ENCODE measurements at regions not wholly inside any gene's neighbourhood (a gene's known extent, or its start where the extent isn't known, plus 50 kb on each side); places are given as distances from the start of the nearest gene placed in this dataset.

GRCh38 chr7:119712886-119713462 lies 560.0 kb upstream of the KCND2 start:
- ChIA-PET CTCF (no interaction called here), POLR2A (no interaction called here)
- no peaks in the 10 kb centered on the region for H3K27me3 ChIP-seq (replicated peaks in 1 of 4; ENCODE audit: control extremely low read depth in 1 of 4, control insufficient read depth in 3 of 4, insufficient read depth in 4 of 4, low read length in 3 of 4)
- H3K9ac ChIP-seq (ENCODE audit: low read length): no peak overlapping the region
- intact Hi-C loops (cut with micrococcal nuclease): no loop called here
- Mint-ChIP-seq H3K27me3 (no peaks in the 10 kb centered on the region), H3K4me3 (no peak overlapping the region), H3K4me1 (no peaks in the 10 kb centered on the region), H3K9me3 (ENCODE audit: insufficient read depth) (no peaks in the 10 kb centered on the region), H3K27ac (no peak overlapping the region)
- 80% methylated on average over 3 of the region's 4 CpGs for WGBS (ENCODE audit: insufficient coverage)
- no peak overlapping the region for H2AFZ ChIP-seq (ENCODE audit: insufficient read depth, low read depth, low read length, poor library complexity, severe bottlenecking)
- no peaks in the 10 kb centered on the region for H4K20me1 ChIP-seq (ENCODE audit: control insufficient read depth, insufficient read depth, low read length, poor library complexity, severe bottlenecking)
- DNase-seq: no peak
- H3K27ac ChIP-seq (ENCODE audit: low read length in 2 of 2): no peak overlapping the region
- TF ChIP-seq, protein P1, sequence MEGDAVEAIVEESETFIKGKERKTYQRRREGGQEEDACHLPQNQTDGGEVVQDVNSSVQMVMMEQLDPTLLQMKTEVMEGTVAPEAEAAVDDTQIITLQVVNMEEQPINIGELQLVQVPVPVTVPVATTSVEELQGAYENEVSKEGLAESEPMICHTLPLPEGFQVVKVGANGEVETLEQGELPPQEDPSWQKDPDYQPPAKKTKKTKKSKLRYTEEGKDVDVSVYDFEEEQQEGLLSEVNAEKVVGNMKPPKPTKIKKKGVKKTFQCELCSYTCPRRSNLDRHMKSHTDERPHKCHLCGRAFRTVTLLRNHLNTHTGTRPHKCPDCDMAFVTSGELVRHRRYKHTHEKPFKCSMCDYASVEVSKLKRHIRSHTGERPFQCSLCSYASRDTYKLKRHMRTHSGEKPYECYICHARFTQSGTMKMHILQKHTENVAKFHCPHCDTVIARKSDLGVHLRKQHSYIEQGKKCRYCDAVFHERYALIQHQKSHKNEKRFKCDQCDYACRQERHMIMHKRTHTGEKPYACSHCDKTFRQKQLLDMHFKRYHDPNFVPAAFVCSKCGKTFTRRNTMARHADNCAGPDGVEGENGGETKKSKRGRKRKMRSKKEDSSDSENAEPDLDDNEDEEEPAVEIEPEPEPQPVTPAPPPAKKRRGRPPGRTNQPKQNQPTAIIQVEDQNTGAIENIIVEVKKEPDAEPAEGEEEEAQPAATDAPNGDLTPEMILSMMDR (IDR thresholded peaks at IDR 0.05): no peak
- TF ChIP-seq EZH2 (IDR thresholded peaks at IDR 0.05; ENCODE audit: borderline replicate concordance, insufficient read depth, low read depth, low read length, poor library complexity, severe bottlenecking): no peak
- H3K79me2 ChIP-seq (ENCODE audit: control insufficient read depth, insufficient read depth, low read length): no peaks in the 10 kb centered on the region
- H3K4me3 ChIP-seq (ENCODE audit: control extremely low read depth in 1 of 5, extremely low read depth in 1 of 5, insufficient read depth in 1 of 5, low read depth in 2 of 5, low read length in 4 of 5): no peak overlapping the region
- H3K4me2 ChIP-seq (replicated peaks; ENCODE audit: low read depth, low read length, poor library complexity, severe bottlenecking): no peak overlapping the region
- H3K4me1 ChIP-seq (ENCODE audit: control insufficient read depth in 2 of 2, insufficient read depth in 2 of 2, low read length in 2 of 2): no peaks in the 10 kb centered on the region
- H3K9me3 ChIP-seq (ENCODE audit: control extremely low read depth in 1 of 3, control insufficient read depth in 2 of 3, insufficient read depth in 1 of 3, low read length in 2 of 3): no peaks in the 10 kb centered on the region
- no peaks in the 10 kb centered on the region for H3K36me3 ChIP-seq (replicated peaks in 1 of 2; ENCODE audit: control extremely low read depth in 1 of 2, control insufficient read depth in 1 of 2, extremely low read depth in 1 of 2, insufficient read depth in 2 of 2, low read length in 1 of 2)
- ATAC-seq (ENCODE audit: low read depth): no peak

DNA sequence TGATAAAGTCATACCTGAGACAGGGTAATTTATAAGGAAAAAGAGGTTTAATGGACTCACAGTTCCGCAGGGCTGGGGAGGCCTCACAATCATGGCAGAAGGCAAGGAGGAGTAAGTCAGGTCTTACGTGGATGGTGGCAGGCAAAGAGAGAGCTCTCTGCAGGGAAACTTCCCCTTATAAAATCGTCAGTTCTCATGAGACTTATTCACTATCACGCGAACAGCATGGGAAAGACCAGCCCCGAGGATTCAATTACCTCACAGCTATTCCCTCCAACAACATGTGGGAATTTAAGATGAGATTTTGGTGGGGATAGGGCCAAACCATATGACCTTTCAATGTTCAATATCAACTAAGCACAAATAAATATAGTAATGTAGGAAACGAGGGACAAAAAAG lies 559.4 kb upstream of the KCND2 start:
- POLR2A ChIA-PET: no interaction called here
- no peaks in the 10 kb centered on the region for H3K9me3 Mint-ChIP-seq (ENCODE audit: insufficient read depth)

More for the DNA sequence above, 559.4 kb upstream of the KCND2 start:
- no peak overlapping the region for H3K27ac Mint-ChIP-seq
- no peak for ATAC-seq (ENCODE audit: low read depth)
- H3K27me3 Mint-ChIP-seq: no peaks in the 10 kb centered on the region
- no peaks in the 10 kb centered on the region for H3K4me1 Mint-ChIP-seq
- H3K79me2 ChIP-seq (ENCODE audit: control insufficient read depth, insufficient read depth, low read length): no peaks in the 10 kb centered on the region
- no peaks in the 10 kb centered on the region for H3K36me3 ChIP-seq (replicated peaks in 1 of 2; ENCODE audit: control extremely low read depth in 1 of 2, control insufficient read depth in 1 of 2, extremely low read depth in 1 of 2, insufficient read depth in 2 of 2, low read length in 1 of 2)
- H3K4me3 Mint-ChIP-seq: no peak overlapping the region
- no peaks in the 10 kb centered on the region for H3K9me3 ChIP-seq (ENCODE audit: control extremely low read depth in 1 of 3, control insufficient read depth in 2 of 3, insufficient read depth in 1 of 3, low read length in 2 of 3)
- DNase-seq: no peak
- H3K27ac ChIP-seq (ENCODE audit: low read length in 2 of 2): no peak overlapping the region
- no peaks in the 10 kb centered on the region for H3K27me3 ChIP-seq (replicated peaks in 1 of 4; ENCODE audit: control extremely low read depth in 1 of 4, control insufficient read depth in 3 of 4, insufficient read depth in 4 of 4, low read length in 3 of 4)
- no peak overlapping the region for H3K4me2 ChIP-seq (replicated peaks; ENCODE audit: low read depth, low read length, poor library complexity, severe bottlenecking)
- no peaks in the 10 kb centered on the region for H4K20me1 ChIP-seq (ENCODE audit: control insufficient read depth, insufficient read depth, low read length, poor library complexity, severe bottlenecking)
- no peak overlapping the region for H3K9ac ChIP-seq (ENCODE audit: low read length)
- no peaks in the 10 kb centered on the region for H3K4me1 ChIP-seq (ENCODE audit: control insufficient read depth in 2 of 2, insufficient read depth in 2 of 2, low read length in 2 of 2)
- intact Hi-C loops (cut with micrococcal nuclease): no loop called here
- no peak overlapping the region for H3K4me3 ChIP-seq (ENCODE audit: control extremely low read depth in 1 of 5, extremely low read depth in 1 of 5, insufficient read depth in 1 of 5, low read depth in 2 of 5, low read length in 4 of 5)
- TF ChIP-seq, protein P1 (IDR thresholded peaks at IDR 0.05): no peak
- no peak for TF ChIP-seq EZH2 (IDR thresholded peaks at IDR 0.05; ENCODE audit: borderline replicate concordance, insufficient read depth, low read depth, low read length, poor library complexity, severe bottlenecking)
- no peak overlapping the region for H2AFZ ChIP-seq (ENCODE audit: insufficient read depth, low read depth, low read length, poor library complexity, severe bottlenecking)
- 100% methylated on average over 1 of the region's 7 CpGs for WGBS (ENCODE audit: insufficient coverage)
- CTCF ChIA-PET: no interaction called here
